Smooth muscle cell (in vitro differentiated cells): ENCODE measurements at regions not wholly inside any gene's neighbourhood (a gene's known extent, or its start where the extent isn't known, plus 50 kb on each side); places are given as distances from the start of the nearest gene placed in this dataset.
"Not testable (repeated sequence)": the region's sequence is repeated elsewhere in the genome, so short reads cannot be mapped to it uniquely, and the experiment has no call there.

Experiments used
- DNase-seq: peaks from one replicate; lab custom pipeline; 2025; ENCODE audit not compliant: unreplicated experiment; lab: John Stamatoyannopoulos, UW
- H2AFZ ChIP-seq: fragments of 200-600 bp; sonication (generic); 2 replicates; pipeline ENCODE4 v1.6.0; 2016; ENCODE audit warnings: antibody characterized with exemption, low read depth, mild to moderate bottlenecking
- H3F3A ChIP-seq: fragments of 200-600 bp; sonication (generic); 2 replicates; pipeline ENCODE4 v1.6.0; 2017; ENCODE audit warnings: antibody characterized with exemption, low read depth
- H3K27ac ChIP-seq: fragments of 200-600 bp; sonication (generic); 2 replicates; pipeline ENCODE4 v1.5.1; 2016; ENCODE audit warnings: low read depth, mild to moderate bottlenecking
- H3K27me3 ChIP-seq: fragments of 200-600 bp; sonication (generic); 2 replicates; pipeline ENCODE4 v1.6.1; 2016; ENCODE audit warnings: low read depth, mild to moderate bottlenecking
- H3K36me3 ChIP-seq: fragments of 200-600 bp; sonication (generic); 2 replicates; pipeline ENCODE4 v1.5.1; 2016; ENCODE audit warnings: low read depth
- H3K4me1 ChIP-seq: fragments of 200-600 bp; sonication (generic); 2 replicates; pipeline ENCODE4 v1.5.1; 2016; ENCODE audit warnings: low read depth
- H3K4me2 ChIP-seq: fragments of 200-600 bp; sonication (generic); 2 replicates; pipeline ENCODE4 v1.6.0; 2016; ENCODE audit warnings: mild to moderate bottlenecking
- H3K4me3 ChIP-seq: fragments of 200-600 bp; sonication (generic); 2 replicates; pipeline ENCODE4 v1.5.1; 2016; ENCODE audit warnings: mild to moderate bottlenecking
- H3K79me2 ChIP-seq: fragments of 200-600 bp; sonication (generic); 2 replicates; pipeline ENCODE4 v1.6.0; 2016; ENCODE audit warnings: low read depth, mild to moderate bottlenecking
- H3K9ac ChIP-seq: fragments of 200-600 bp; sonication (generic); 2 replicates; pipeline ENCODE4 v1.6.0; 2016; ENCODE audit warnings: low read depth
- H3K9me3 ChIP-seq: fragments of 200-600 bp; sonication (generic); replicated peaks from 2 replicates; pipeline ENCODE4 v1.5.1; 2016; ENCODE audit warnings: low read depth
- H4K20me1 ChIP-seq: fragments of 200-600 bp; sonication (generic); 2 replicates; pipeline ENCODE4 v1.6.0; 2016; ENCODE audit warnings: low read depth
- CTCF ChIP-seq: fragments of 200-600 bp; sonication (generic); IDR thresholded peaks from 2 replicates; pipeline ENCODE4 v1.5.1; 2017; ENCODE audit warnings: borderline replicate concordance, mild to moderate bottlenecking, antibody characterized with exemption; ENCODE audit not compliant: insufficient read depth, poor library complexity, severe bottlenecking
- whole genome bisulfite sequencing: methylation state at CpG from one replicate; pipeline ENCODE4 v1.1.7; 2016; ENCODE audit warnings: low lambda C conversion rate; 5-methylcytosine and 5-hydroxymethylcytosine counted together

DNA sequence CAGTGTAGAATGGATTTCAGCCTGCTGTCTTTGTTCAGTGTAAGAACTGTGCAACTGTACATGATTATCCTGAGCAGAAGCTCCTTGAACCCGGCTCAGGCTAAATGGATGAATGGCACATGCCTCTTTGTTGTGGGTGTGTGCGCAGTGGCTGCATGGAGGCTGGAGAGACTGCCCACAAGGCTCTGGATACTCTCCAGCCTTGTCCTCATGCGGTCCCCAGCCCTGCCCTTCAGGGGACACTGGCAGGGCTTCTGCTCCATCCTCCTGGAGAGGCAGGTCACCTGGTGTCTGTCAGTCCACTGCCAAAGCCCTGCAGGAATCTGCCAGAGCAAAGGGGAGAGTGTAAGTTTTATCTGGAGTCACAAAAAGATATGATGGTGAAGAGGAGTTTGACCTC, 241.7 kb upstream of the EXOC2 start:
- Histone ChIP-seq H3K27me3 (peaks cover 12% of the 10 kb centered on the region), H3K36me3 (no peaks in the 10 kb centered on the region), H3K4me1 (no peaks in the 10 kb centered on the region), H4K20me1 (no peaks in the 10 kb centered on the region), H3K9me3 (no peaks in the 10 kb centered on the region), H3K27ac (no peak overlapping the region), H3F3A (no peaks in the 10 kb centered on the region), H3K4me3 (no peak overlapping the region), H3K9ac (no peak overlapping the region), H3K4me2 (no peak overlapping the region), H3K79me2 (no peaks in the 10 kb centered on the region), H2AFZ (no peak overlapping the region)
- 96% methylated on average over 3 of the region's 3 CpGs for WGBS
- no peak for DNase-seq
- no peak for TF ChIP-seq CTCF

GRCh38 chr6:931919-932318, 239.0 kb upstream of the EXOC2 start:
- H3K79me2 ChIP-seq, H3K4me1 ChIP-seq, H3K9me3 ChIP-seq, H2AFZ ChIP-seq, H3K9ac ChIP-seq, H3K4me2 ChIP-seq, DNase-seq, H3F3A ChIP-seq, H4K20me1 ChIP-seq, H3K27me3 ChIP-seq, H3K27ac ChIP-seq, H3K36me3 ChIP-seq, H3K4me3 ChIP-seq: not testable (repeated sequence)
- 96% methylated on average over 4 of the region's 4 CpGs for WGBS

DNA sequence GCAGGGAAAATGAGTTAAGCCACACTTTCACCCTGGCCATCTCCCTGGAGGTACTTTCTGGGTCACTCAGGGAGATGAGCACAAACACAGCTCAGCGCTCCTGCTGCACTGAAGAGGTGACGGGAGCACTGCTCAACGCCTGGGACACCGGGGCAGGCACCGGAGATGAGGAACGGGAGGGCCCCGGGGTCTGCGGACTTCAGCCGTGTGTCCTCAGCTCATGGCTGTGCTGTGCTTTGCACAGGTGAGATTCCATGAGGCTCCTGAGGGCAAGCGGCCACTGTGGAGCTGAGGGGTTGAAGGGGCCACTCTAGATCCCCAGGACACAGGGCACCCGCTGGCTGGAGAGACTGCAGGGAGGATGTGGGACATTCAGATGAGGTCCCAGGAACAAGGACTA, 234.2 kb upstream of the EXOC2 start:
- H3K4me1 ChIP-seq = no peaks in the 10 kb centered on the region
- H3K27ac ChIP-seq = no peak overlapping the region
- DNase-seq = no peak

DNA sequence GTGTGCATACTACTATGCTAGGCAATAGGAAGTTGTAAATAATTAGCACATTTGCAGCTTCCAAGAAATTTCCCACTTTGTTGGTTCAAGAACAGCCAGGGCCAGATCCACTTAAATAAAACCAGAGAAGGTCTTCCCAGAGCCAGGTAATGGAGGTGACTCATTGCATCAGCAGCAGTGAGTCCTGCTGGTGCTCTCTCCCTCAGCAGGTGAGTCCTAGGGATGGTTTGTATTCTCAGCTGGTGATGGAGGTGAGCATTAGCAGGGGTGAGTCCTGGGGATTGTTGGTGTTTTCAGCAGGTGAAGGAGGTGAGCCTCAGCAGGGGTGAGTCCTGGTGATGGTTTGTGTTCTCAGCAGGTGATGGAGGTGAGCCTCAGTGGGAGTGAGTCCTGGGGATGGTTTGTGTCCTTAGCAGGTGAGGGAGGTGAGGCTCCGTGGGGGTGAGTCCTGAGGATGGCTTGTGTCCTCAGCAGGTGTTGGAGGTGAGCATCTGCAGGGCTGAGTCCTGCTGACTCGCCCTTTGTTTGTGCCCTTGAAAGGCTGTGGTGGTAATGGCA, 232.8 kb upstream of the EXOC2 start:
- no peaks in the 10 kb centered on the region for H3K79me2 ChIP-seq
- no peaks in the 10 kb centered on the region for H3K4me1 ChIP-seq
- no peak for TF ChIP-seq CTCF
- H3K4me3 ChIP-seq = no peak overlapping the region
- WGBS = 76% methylated on average over 2 of the region's 2 CpGs
- H2AFZ ChIP-seq = no peak overlapping the region
- no peaks in the 10 kb centered on the region for H3K27me3 ChIP-seq
- H3K9me3 ChIP-seq = peaks cover 3% of the 10 kb centered on the region
- no peaks in the 10 kb centered on the region for H4K20me1 ChIP-seq
- DNase-seq = no peak
- no peaks in the 10 kb centered on the region for H3K36me3 ChIP-seq
- H3K9ac ChIP-seq = no peak overlapping the region
- no peak overlapping the region for H3K27ac ChIP-seq
- no peaks in the 10 kb centered on the region for H3F3A ChIP-seq
- H3K4me2 ChIP-seq = no peak overlapping the region

More for the DNA sequence above, 234.2 kb upstream of the EXOC2 start:
- no peaks in the 10 kb centered on the region for H3F3A ChIP-seq
- H3K9me3 ChIP-seq = no peaks in the 10 kb centered on the region
- H3K36me3 ChIP-seq = no peaks in the 10 kb centered on the region
- no peak overlapping the region for H3K4me2 ChIP-seq
- TF ChIP-seq CTCF = no peak
- H3K9ac ChIP-seq = no peak overlapping the region
- WGBS = 91% methylated on average over 9 of the region's 11 CpGs
- no peak overlapping the region for H3K4me3 ChIP-seq
- H3K79me2 ChIP-seq = no peaks in the 10 kb centered on the region
- H4K20me1 ChIP-seq = no peaks in the 10 kb centered on the region
- no peak overlapping the region for H2AFZ ChIP-seq
- H3K27me3 ChIP-seq = no peaks in the 10 kb centered on the region
